IMR-90 (cell line): ENCODE measurements at regions not wholly inside any gene's neighbourhood (a gene's known extent, or its start where the extent isn't known, plus 50 kb on each side); places are given as distances from the start of the nearest gene placed in this dataset.

ENCODE experiments used
- ATAC-seq: fragments of 200-7000 bp; cut with Tn5 transposase; 2 replicates; pipeline ENCODE4 v1.9.1; 2020; ENCODE audit warnings: low read depth, mild to moderate bottlenecking, moderate library complexity
- BruUV-seq: library from RNA; stranded (reverse); fragments of 400-500 nt; replicated peaks from 2 replicates; lab custom pipeline; 2021; lab: Mats Ljungman, UMichigan
- CTCF ChIA-PET: fragments of 300-600 bp; formaldehyde crosslinking; extraction: SDS; loops from one replicate; lab custom pipeline; 2021; ENCODE audit warnings: antibody characterized with exemption; lab: Yijun Ruan, JAX
- POLR2A ChIA-PET: fragments of 300-600 bp; sonication (Branson Sonifier 250); formaldehyde crosslinking; loops from one replicate; lab custom pipeline; 2022; ENCODE audit warnings: antibody characterized with exemption; ENCODE audit not compliant: unreplicated experiment; lab: Charles Lee
- DNase-seq: peaks from one replicate; pipeline ENCODE4 v3.0.0; 2013
- H2AFZ ChIP-seq: replicated peaks from 2 replicates; pipeline ENCODE3; 2013; ENCODE audit warnings: low read length, mild to moderate bottlenecking; ENCODE audit not compliant: poor library complexity
- H2AK5ac ChIP-seq: 2 replicates; pipeline ENCODE4 v1.6.1; 2013; ENCODE audit warnings: low read depth, low read length, inconsistent platforms
- H2AK9ac ChIP-seq: replicated peaks from 2 replicates; pipeline ENCODE3; 2013; ENCODE audit warnings: mild to moderate bottlenecking, low read depth, low read length, moderate library complexity; ENCODE audit not compliant: poor library complexity
- H2BK120ac ChIP-seq: 2 replicates; pipeline ENCODE4 v1.6.1; 2013; ENCODE audit warnings: low read depth, low read length, inconsistent platforms
- H2BK15ac ChIP-seq: 3 replicates; pipeline ENCODE4 v1.6.1; 2013; ENCODE audit warnings: low read depth, low read length, inconsistent platforms
- H2BK20ac ChIP-seq: 2 replicates; pipeline ENCODE4 v1.6.1; 2013; ENCODE audit warnings: low read depth, mild to moderate bottlenecking, inconsistent platforms, low read length, moderate library complexity
- H2BK5ac ChIP-seq: 2 replicates; pipeline ENCODE4 v1.6.1; 2013; ENCODE audit warnings: mild to moderate bottlenecking, low read depth, low read length, inconsistent platforms; ENCODE audit not compliant: poor library complexity, severe bottlenecking
- H3K14ac ChIP-seq: replicated peaks from 2 replicates; pipeline ENCODE4 v1.6.1; 2013; ENCODE audit warnings: low read depth, low read length, inconsistent platforms
- H3K18ac ChIP-seq: 2 replicates; pipeline ENCODE4 v1.6.1; 2013; ENCODE audit warnings: low read depth, low read length, control low read depth
- H3K23ac ChIP-seq: 2 replicates; pipeline ENCODE4 v1.6.1; 2013; ENCODE audit warnings: low read depth, low read length, inconsistent platforms
- H3K27ac ChIP-seq: 2 replicates; pipeline ENCODE4 v1.5.1; 2013; ENCODE audit warnings: mild to moderate bottlenecking, control low read depth, low read length; ENCODE audit not compliant: insufficient read depth
- H3K27me3 ChIP-seq: 2 replicates; pipeline ENCODE4 v1.6.1; 2013; ENCODE audit warnings: low read length; ENCODE audit not compliant: control insufficient read depth, insufficient read depth
- H3K36me3 ChIP-seq: 2 replicates; pipeline ENCODE4 v1.6.1; 2013; ENCODE audit warnings: low read length, mixed read lengths; ENCODE audit not compliant: control insufficient read depth, insufficient read depth
- H3K4ac ChIP-seq: 2 replicates; pipeline ENCODE4 v1.6.1; 2013; ENCODE audit warnings: low read depth, low read length, inconsistent platforms
- H3K4me1 ChIP-seq: 2 replicates; pipeline ENCODE4 v1.6.1; 2013; ENCODE audit warnings: low read length, mixed read lengths; ENCODE audit not compliant: control insufficient read depth, insufficient read depth
- H3K4me2 ChIP-seq: 2 replicates; pipeline ENCODE4 v1.6.1; 2013; ENCODE audit warnings: low read depth, mild to moderate bottlenecking, control low read depth, low read length, moderate library complexity
- H3K4me3 ChIP-seq: 2 replicates; pipeline ENCODE4 v1.5.1; 2013; ENCODE audit warnings: low read depth, mild to moderate bottlenecking, control low read depth, low read length, moderate library complexity; ENCODE audit not compliant: insufficient read depth
- H3K56ac ChIP-seq: 2 replicates; pipeline ENCODE4 v1.6.1; 2013; ENCODE audit warnings: low read length, inconsistent platforms; ENCODE audit not compliant: insufficient read depth; ENCODE audit errors: extremely low read depth
- H3K79me1 ChIP-seq, 2 experiments: 2 replicates each; pipeline ENCODE4 v1.6.1; 2013; ENCODE audit warnings: low read length in 2 of 2, inconsistent platforms in 1 of 2, low read depth in 1 of 2
- H3K9ac ChIP-seq: 2 replicates; pipeline ENCODE4 v1.6.1; 2013; ENCODE audit warnings: low read depth, low read length, control low read depth
- H3K9me1 ChIP-seq: 2 replicates; pipeline ENCODE4 v1.6.1; 2013; ENCODE audit warnings: low read length, inconsistent platforms; ENCODE audit not compliant: insufficient read depth
- H3K9me3 ChIP-seq: 2 replicates; pipeline ENCODE4 v1.6.1; 2013; ENCODE audit warnings: low read length; ENCODE audit not compliant: control insufficient read depth, insufficient read depth
- H4K20me1 ChIP-seq: 2 replicates; pipeline ENCODE4 v1.6.1; 2013; ENCODE audit warnings: low read length, inconsistent platforms; ENCODE audit not compliant: insufficient read depth
- H4K5ac ChIP-seq: 2 replicates; pipeline ENCODE4 v1.6.1; 2013; ENCODE audit warnings: mild to moderate bottlenecking, low read depth, low read length, control low read depth
- H4K8ac ChIP-seq, 2 experiments: 2 replicates each; pipeline ENCODE4 v1.6.1; 2013; ENCODE audit warnings: low read depth in 2 of 2, low read length in 2 of 2, control low read depth in 1 of 2, inconsistent platforms in 1 of 2
- H4K91ac ChIP-seq: 2 replicates; pipeline ENCODE4 v1.6.1; 2013; ENCODE audit warnings: low read depth, low read length, inconsistent platforms; ENCODE audit not compliant: insufficient read depth
- BHLHE40 ChIP-seq: fragments of 150-350 bp; IDR thresholded peaks from 2 replicates; pipeline ENCODE4 v1.6.1; 2016; ENCODE audit warnings: mild to moderate bottlenecking, low read depth, low read length
- CEBPB ChIP-seq: IDR thresholded peaks from 2 replicates; pipeline ENCODE4 v1.6.1; 2012; ENCODE audit warnings: low read depth, low read length, improper control_type of control experiment
- CHD1 ChIP-seq: IDR thresholded peaks from 2 replicates; pipeline ENCODE4 v1.6.1; 2012; ENCODE audit warnings: low read depth, low read length, improper control_type of control experiment
- FOS ChIP-seq: fragments of 150-350 bp; IDR thresholded peaks from 2 replicates; pipeline ENCODE4 v1.6.1; 2016; ENCODE audit warnings: low read depth, low read length
- MAFK ChIP-seq: IDR thresholded peaks from 2 replicates; pipeline ENCODE4 v1.6.1; 2012; ENCODE audit warnings: low read depth, low read length, improper control_type of control experiment
- MAZ ChIP-seq: IDR thresholded peaks from 2 replicates; pipeline ENCODE4 v1.6.1; 2012; ENCODE audit warnings: low read depth, mild to moderate bottlenecking, low read length, improper control_type of control experiment, moderate library complexity, borderline replicate concordance
- MXI1 ChIP-seq: IDR thresholded peaks from 2 replicates; pipeline ENCODE4 v1.6.1; 2012; ENCODE audit warnings: low read depth, mild to moderate bottlenecking, low read length, moderate library complexity, borderline replicate concordance
- POLR2A ChIP-seq: IDR thresholded peaks from 2 replicates; pipeline ENCODE4 v1.6.1; 2012; ENCODE audit warnings: mild to moderate bottlenecking, low read depth, low read length
- RAD21 ChIP-seq: IDR thresholded peaks from 2 replicates; pipeline ENCODE4 v1.6.1; 2012; ENCODE audit warnings: low read length, improper control_type of control experiment
- RFX5 ChIP-seq: IDR thresholded peaks from 2 replicates; pipeline ENCODE4 v1.8.0; 2012; ENCODE audit warnings: low read depth, mild to moderate bottlenecking, low read length, moderate library complexity
- SMC3 ChIP-seq: fragments of 150-350 bp; IDR thresholded peaks from 2 replicates; pipeline ENCODE4 v1.6.1; 2016; ENCODE audit warnings: low read depth, mild to moderate bottlenecking, antibody characterized with exemption, low read length, moderate library complexity
- WGBS, 2 experiments: methylation state at CpG; one replicate each; pipeline versions ENCODE4 v1.1.5 to v1.1.7; 2013; ENCODE audit warnings: missing lambda C conversion rate in 2 of 2; ENCODE audit not compliant: insufficient read length in 1 of 2; ENCODE audit errors: extremely low coverage in 2 of 2; 5-methylcytosine and 5-hydroxymethylcytosine counted together
- dilution Hi-C: fragments of 300-500 bp; cut with HindIII; formaldehyde crosslinking; loops from one replicate; pipeline ENCODE4 v1.14.3; 2018; ENCODE audit warnings: low sequenced_read_pairs; ENCODE audit not compliant: unreplicated experiment
- in situ Hi-C: fragments of 300-500 bp; cut with MboI; formaldehyde crosslinking; loops from 3 replicates; pipeline ENCODE4 v1.14.3; 2019; ENCODE audit warnings: low sequenced_read_pairs, inconsistent platforms, mixed read lengths
- intact Hi-C: fragments of 100-400 bp; cut with micrococcal nuclease; formaldehyde crosslinking; loops from 2 replicates; pipeline ENCODE4 v1.10.0; 2022
- TF ChIP-seq, protein P1 (sequence below): fragments of 150-350 bp; IDR thresholded peaks from 2 replicates; pipeline ENCODE4 v1.6.1; 2016; ENCODE audit warnings: low read depth, mild to moderate bottlenecking, low read length, moderate library complexity, borderline replicate concordance
- TF ChIP-seq, protein P2 (sequence below): fragments of 150-350 bp; IDR thresholded peaks from 2 replicates; pipeline ENCODE4 v1.6.1; 2017; ENCODE audit warnings: mild to moderate bottlenecking, antibody characterized with exemption, low read length, low read depth
- TF ChIP-seq, protein P3 (sequence below): conservative IDR thresholded peaks from 2 replicates; pipeline ENCODE4 v1.5.1; 2012; ENCODE audit warnings: mild to moderate bottlenecking, low read depth, low read length, improper control_type of control experiment

DNA sequence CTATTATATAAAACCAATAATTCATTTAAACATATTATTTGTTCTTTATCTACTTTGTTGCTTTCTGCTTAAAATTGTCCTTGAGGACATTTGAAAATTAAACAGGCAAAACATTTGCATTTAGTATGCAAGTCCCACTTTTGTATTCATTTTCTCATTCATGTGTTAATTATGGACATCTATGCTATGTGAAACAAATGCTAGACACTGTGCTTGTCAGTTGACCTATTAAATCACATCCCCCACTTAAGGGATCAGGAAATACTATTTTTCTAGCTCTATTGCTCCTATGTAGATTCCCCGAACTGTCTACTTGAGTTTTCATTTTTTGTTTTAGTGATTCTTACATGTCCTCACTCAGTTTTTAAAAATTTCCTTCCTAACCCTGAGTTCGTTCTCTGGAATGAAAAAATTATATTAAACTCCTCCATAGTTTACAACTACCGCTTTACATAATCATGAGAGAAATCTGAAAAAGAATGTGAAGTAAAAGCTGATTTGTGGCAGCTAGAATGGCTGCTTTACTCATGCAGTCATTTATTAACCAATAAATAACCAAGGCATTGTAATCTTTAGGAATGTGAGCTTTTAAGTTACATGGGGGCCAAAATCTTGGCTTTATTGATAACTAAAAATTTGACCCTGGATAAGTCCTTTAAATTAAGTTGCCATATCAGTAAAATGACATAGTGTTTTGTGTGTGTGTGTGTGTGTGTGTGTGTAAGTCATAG, 188.5 kb downstream of the LIG4 start:
- H2BK15ac ChIP-seq: no peak overlapping the region
- no peaks in the 10 kb centered on the region for H3K79me1 ChIP-seq
- no peaks in the 10 kb centered on the region for H3K9me3 ChIP-seq
- intact Hi-C loops: no loop called here
- H4K91ac ChIP-seq: no peak overlapping the region
- H3K4ac ChIP-seq: no peak overlapping the region
- in situ Hi-C loops: no loop called here
- H4K20me1 ChIP-seq: no peaks in the 10 kb centered on the region
- H3K4me2 ChIP-seq: no peak overlapping the region
- dilution Hi-C loops: no loop called here
- no TSS peak for BruUV-seq
- H2BK120ac ChIP-seq: no peak overlapping the region
- WGBS, 2 experiments: no CpG with 5 or more reads among the region's 3 CpGs
- DNase-seq: no peak
- ChIA-PET POLR2A (no interaction called here), CTCF (no interaction called here)
- no peak overlapping the region for H2BK5ac ChIP-seq
- no peaks in the 10 kb centered on the region for H3K4me1 ChIP-seq
- peaks cover 4% of the 10 kb centered on the region for H3K27me3 ChIP-seq
- no peak overlapping the region for H3K56ac ChIP-seq
- H3K23ac ChIP-seq: no peak overlapping the region
- TF ChIP-seq MAFK: no peak
- no peak for TF ChIP-seq MAZ
- no peak for TF ChIP-seq SMC3
- TF ChIP-seq, protein P1, sequence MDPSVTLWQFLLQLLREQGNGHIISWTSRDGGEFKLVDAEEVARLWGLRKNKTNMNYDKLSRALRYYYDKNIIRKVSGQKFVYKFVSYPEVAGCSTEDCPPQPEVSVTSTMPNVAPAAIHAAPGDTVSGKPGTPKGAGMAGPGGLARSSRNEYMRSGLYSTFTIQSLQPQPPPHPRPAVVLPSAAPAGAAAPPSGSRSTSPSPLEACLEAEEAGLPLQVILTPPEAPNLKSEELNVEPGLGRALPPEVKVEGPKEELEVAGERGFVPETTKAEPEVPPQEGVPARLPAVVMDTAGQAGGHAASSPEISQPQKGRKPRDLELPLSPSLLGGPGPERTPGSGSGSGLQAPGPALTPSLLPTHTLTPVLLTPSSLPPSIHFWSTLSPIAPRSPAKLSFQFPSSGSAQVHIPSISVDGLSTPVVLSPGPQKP: no peak
- TF ChIP-seq RFX5: no peak
- no peak for TF ChIP-seq BHLHE40
- TF ChIP-seq, protein P2, sequence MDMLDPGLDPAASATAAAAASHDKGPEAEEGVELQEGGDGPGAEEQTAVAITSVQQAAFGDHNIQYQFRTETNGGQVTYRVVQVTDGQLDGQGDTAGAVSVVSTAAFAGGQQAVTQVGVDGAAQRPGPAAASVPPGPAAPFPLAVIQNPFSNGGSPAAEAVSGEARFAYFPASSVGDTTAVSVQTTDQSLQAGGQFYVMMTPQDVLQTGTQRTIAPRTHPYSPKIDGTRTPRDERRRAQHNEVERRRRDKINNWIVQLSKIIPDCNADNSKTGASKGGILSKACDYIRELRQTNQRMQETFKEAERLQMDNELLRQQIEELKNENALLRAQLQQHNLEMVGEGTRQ: no peak
- no peak for TF ChIP-seq POLR2A
- no peak for TF ChIP-seq FOS
- no peak for TF ChIP-seq MXI1
- TF ChIP-seq, protein P3, sequence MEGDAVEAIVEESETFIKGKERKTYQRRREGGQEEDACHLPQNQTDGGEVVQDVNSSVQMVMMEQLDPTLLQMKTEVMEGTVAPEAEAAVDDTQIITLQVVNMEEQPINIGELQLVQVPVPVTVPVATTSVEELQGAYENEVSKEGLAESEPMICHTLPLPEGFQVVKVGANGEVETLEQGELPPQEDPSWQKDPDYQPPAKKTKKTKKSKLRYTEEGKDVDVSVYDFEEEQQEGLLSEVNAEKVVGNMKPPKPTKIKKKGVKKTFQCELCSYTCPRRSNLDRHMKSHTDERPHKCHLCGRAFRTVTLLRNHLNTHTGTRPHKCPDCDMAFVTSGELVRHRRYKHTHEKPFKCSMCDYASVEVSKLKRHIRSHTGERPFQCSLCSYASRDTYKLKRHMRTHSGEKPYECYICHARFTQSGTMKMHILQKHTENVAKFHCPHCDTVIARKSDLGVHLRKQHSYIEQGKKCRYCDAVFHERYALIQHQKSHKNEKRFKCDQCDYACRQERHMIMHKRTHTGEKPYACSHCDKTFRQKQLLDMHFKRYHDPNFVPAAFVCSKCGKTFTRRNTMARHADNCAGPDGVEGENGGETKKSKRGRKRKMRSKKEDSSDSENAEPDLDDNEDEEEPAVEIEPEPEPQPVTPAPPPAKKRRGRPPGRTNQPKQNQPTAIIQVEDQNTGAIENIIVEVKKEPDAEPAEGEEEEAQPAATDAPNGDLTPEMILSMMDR: no peak
- no peak for TF ChIP-seq RAD21
- no peak for TF ChIP-seq CHD1
- TF ChIP-seq CEBPB: no peak
- no peak overlapping the region for H4K5ac ChIP-seq
- H2AFZ ChIP-seq: no peak overlapping the region
- H3K9me1 ChIP-seq: no peaks in the 10 kb centered on the region
- H3K9ac ChIP-seq: no peak overlapping the region
- ATAC-seq: peak; percentile 27; the same call in 1 of the 2 replicates
- no peaks in the 10 kb centered on the region for H3K36me3 ChIP-seq
- no peak overlapping the region for H3K14ac ChIP-seq
- no peak overlapping the region for H2BK20ac ChIP-seq
- H3K18ac ChIP-seq: no peak overlapping the region
- H2AK9ac ChIP-seq: no peak overlapping the region
- no peak overlapping the region for H3K27ac ChIP-seq
- no peak overlapping the region for H3K4me3 ChIP-seq
- H4K8ac ChIP-seq: no peak overlapping the region
- H2AK5ac ChIP-seq: no peak overlapping the region
